ENCODE measurements at regions not wholly inside any gene's neighbourhood (a gene's known extent, or its start where the extent isn't known, plus 50 kb on each side); places are given as distances from the start of the nearest gene placed in this dataset.

- TF ChIP-seq, protein P1, sequence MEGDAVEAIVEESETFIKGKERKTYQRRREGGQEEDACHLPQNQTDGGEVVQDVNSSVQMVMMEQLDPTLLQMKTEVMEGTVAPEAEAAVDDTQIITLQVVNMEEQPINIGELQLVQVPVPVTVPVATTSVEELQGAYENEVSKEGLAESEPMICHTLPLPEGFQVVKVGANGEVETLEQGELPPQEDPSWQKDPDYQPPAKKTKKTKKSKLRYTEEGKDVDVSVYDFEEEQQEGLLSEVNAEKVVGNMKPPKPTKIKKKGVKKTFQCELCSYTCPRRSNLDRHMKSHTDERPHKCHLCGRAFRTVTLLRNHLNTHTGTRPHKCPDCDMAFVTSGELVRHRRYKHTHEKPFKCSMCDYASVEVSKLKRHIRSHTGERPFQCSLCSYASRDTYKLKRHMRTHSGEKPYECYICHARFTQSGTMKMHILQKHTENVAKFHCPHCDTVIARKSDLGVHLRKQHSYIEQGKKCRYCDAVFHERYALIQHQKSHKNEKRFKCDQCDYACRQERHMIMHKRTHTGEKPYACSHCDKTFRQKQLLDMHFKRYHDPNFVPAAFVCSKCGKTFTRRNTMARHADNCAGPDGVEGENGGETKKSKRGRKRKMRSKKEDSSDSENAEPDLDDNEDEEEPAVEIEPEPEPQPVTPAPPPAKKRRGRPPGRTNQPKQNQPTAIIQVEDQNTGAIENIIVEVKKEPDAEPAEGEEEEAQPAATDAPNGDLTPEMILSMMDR (IDR thresholded peaks at IDR 0.05) = no peak
- no peak for TF ChIP-seq POLR2A (IDR thresholded peaks at IDR 0.05)
Measured at GRCh38 chr11:86724137-86724536, 51.7 kb upstream of the ME3 start.

All from body of pancreas (tissue), 4 donors.